Hepatocyte (in vitro differentiated cells): ENCODE measurements at regions not wholly inside any gene's neighbourhood (a gene's known extent, or its start where the extent isn't known, plus 50 kb on each side); places are given as distances from the start of the nearest gene placed in this dataset.

Source experiments
- DNase-seq: peaks from one replicate; pipeline ENCODE4 v3.0.0-alpha.2; 2016; ENCODE audit warnings: low spot score
- H2AFZ ChIP-seq: fragments of 200-600 bp; sonication (generic); 2 replicates; pipeline ENCODE4 v1.6.0; 2016; ENCODE audit warnings: antibody characterized with exemption, mild to moderate bottlenecking
- H3K27ac ChIP-seq: fragments of 200-600 bp; sonication (generic); 2 replicates; pipeline ENCODE4 v1.5.1; 2016; ENCODE audit warnings: mild to moderate bottlenecking
- H3K27me3 ChIP-seq: fragments of 200-600 bp; sonication (generic); 2 replicates; pipeline ENCODE4 v1.6.1; 2016
- H3K36me3 ChIP-seq: fragments of 200-600 bp; sonication (generic); replicated peaks from 2 replicates; pipeline ENCODE4 v1.5.1; 2016; ENCODE audit warnings: low read depth; ENCODE audit not compliant: insufficient read depth
- H3K4me1 ChIP-seq: fragments of 200-600 bp; sonication (generic); 2 replicates; pipeline ENCODE4 v1.5.1; 2016; ENCODE audit warnings: mild to moderate bottlenecking, moderate library complexity; ENCODE audit not compliant: insufficient read depth
- H3K4me2 ChIP-seq: fragments of 200-600 bp; sonication (generic); 2 replicates; pipeline ENCODE4 v1.6.0; 2016
- H3K4me3 ChIP-seq: fragments of 200-600 bp; sonication (generic); 2 replicates; pipeline ENCODE4 v1.5.1; 2016; ENCODE audit warnings: mild to moderate bottlenecking
- H3K79me2 ChIP-seq: fragments of 200-600 bp; sonication (generic); 2 replicates; pipeline ENCODE4 v1.6.0; 2017; ENCODE audit warnings: mild to moderate bottlenecking
- H3K9me2 ChIP-seq: fragments of 200-600 bp; sonication (generic); replicated peaks from 2 replicates; pipeline ENCODE4 v1.6.0; 2017; ENCODE audit warnings: mild to moderate bottlenecking; ENCODE audit not compliant: insufficient read depth
- H3K9me3 ChIP-seq: fragments of 200-600 bp; sonication (generic); 2 replicates; pipeline ENCODE4 v1.5.1; 2016; ENCODE audit warnings: low read depth, mild to moderate bottlenecking
- H4K20me1 ChIP-seq: fragments of 200-600 bp; sonication (generic); 2 replicates; pipeline ENCODE4 v1.6.0; 2016; ENCODE audit warnings: mild to moderate bottlenecking; ENCODE audit not compliant: insufficient read depth, poor library complexity, severe bottlenecking
- CTCF ChIP-seq: fragments of 200-600 bp; sonication (generic); IDR thresholded peaks from 2 replicates; pipeline ENCODE4 v1.5.1; 2016; ENCODE audit warnings: antibody characterized with exemption, mild to moderate bottlenecking; ENCODE audit not compliant: poor library complexity
- EZH2 ChIP-seq: fragments of 200-600 bp; sonication (generic); IDR thresholded peaks from 2 replicates; pipeline ENCODE4 v1.6.1; 2016; ENCODE audit warnings: antibody characterized with exemption, mild to moderate bottlenecking, borderline replicate concordance
- EZH2phosphoT487 ChIP-seq: fragments of 200-600 bp; sonication (generic); IDR thresholded peaks from one replicate; pipeline ENCODE4 v1.6.1; 2018; ENCODE audit warnings: antibody characterized with exemption, mild to moderate bottlenecking, low read depth, moderate library complexity; ENCODE audit not compliant: unreplicated experiment, severe bottlenecking
- WGBS: methylation state at CpG from one replicate; pipeline ENCODE4 v1.1.6; 2016; ENCODE audit warnings: low lambda C conversion rate; ENCODE audit errors: missing lambda C conversion rate; 5-methylcytosine and 5-hydroxymethylcytosine counted together

GRCh38 chr1:81607086-81607485 lies 193.6 kb upstream of the ADGRL2 start:
- 89% methylated on average over 3 of the region's 3 CpGs for WGBS
- Histone ChIP-seq H3K9me3 (no peaks in the 10 kb centered on the region), H3K27me3 (no peaks in the 10 kb centered on the region), H3K36me3 (no peaks in the 10 kb centered on the region), H3K4me2 (no peak overlapping the region), H3K4me1 (no peaks in the 10 kb centered on the region), H3K9me2 (no peaks in the 10 kb centered on the region), H3K27ac (no peak overlapping the region), H2AFZ (no peak overlapping the region), H3K4me3 (no peak overlapping the region), H4K20me1 (no peaks in the 10 kb centered on the region), H3K79me2 (no peaks in the 10 kb centered on the region)
- DNase-seq: no peak
- TF ChIP-seq CTCF: no peak
- no peak for TF ChIP-seq EZH2phosphoT487
- TF ChIP-seq EZH2: no peak

- H2AFZ ChIP-seq: no peak overlapping the region
- no peaks in the 10 kb centered on the region for H3K9me2 ChIP-seq
- H3K27me3 ChIP-seq: no peaks in the 10 kb centered on the region
- H3K27ac ChIP-seq: no peak overlapping the region
- DNase-seq: no peak
- TF ChIP-seq EZH2 (no peak), EZH2phosphoT487 (no peak), CTCF (no peak)
- H3K36me3 ChIP-seq: no peaks in the 10 kb centered on the region
- no peaks in the 10 kb centered on the region for H3K4me1 ChIP-seq
- no peak overlapping the region for H3K4me3 ChIP-seq
- no peak overlapping the region for H3K4me2 ChIP-seq
- H3K9me3 ChIP-seq: no peaks in the 10 kb centered on the region
- H3K79me2 ChIP-seq: no peaks in the 10 kb centered on the region
- H4K20me1 ChIP-seq: no peaks in the 10 kb centered on the region
- WGBS: 87% methylated on average over 5 of the region's 5 CpGs
Measured at GRCh38 chr1:81606656-81607055, 194.1 kb upstream of the ADGRL2 start.

- H3K4me1 ChIP-seq: no peaks in the 10 kb centered on the region
- no peak overlapping the region for H3K4me2 ChIP-seq
- H3K36me3 ChIP-seq: no peaks in the 10 kb centered on the region
- H3K4me3 ChIP-seq: no peak overlapping the region
- H2AFZ ChIP-seq: no peak overlapping the region
- H4K20me1 ChIP-seq: no peaks in the 10 kb centered on the region
- no peaks in the 10 kb centered on the region for H3K27me3 ChIP-seq
- TF ChIP-seq CTCF (no peak), EZH2phosphoT487 (no peak), EZH2 (no peak)
- H3K27ac ChIP-seq: no peak overlapping the region
- no peaks in the 10 kb centered on the region for H3K79me2 ChIP-seq
- no peaks in the 10 kb centered on the region for H3K9me3 ChIP-seq
- no peaks in the 10 kb centered on the region for H3K9me2 ChIP-seq
- no peak for DNase-seq
Measured at GRCh38 chr1:81605023-81605422, 195.7 kb upstream of the ADGRL2 start.
